SK-N-SH (cell line): ENCODE measurements at regions not wholly inside any gene's neighbourhood (a gene's known extent, or its start where the extent isn't known, plus 50 kb on each side); places are given as distances from the start of the nearest gene placed in this dataset.

ENCODE experiments used
- CTCF ChIA-PET: fragments of 300-600, 350-600 bp; formaldehyde crosslinking; extraction: SDS; loops from one replicate; lab custom pipeline; 2021; lab: Yijun Ruan, JAX
- POLR2A ChIA-PET: fragments of 350-600 bp; sonication (Branson Sonifier 250); formaldehyde crosslinking; extraction: SDS; loops from one replicate; lab custom pipeline; 2020; ENCODE audit warnings: antibody characterized with exemption, inconsistent platforms; lab: Yijun Ruan, JAX
- DNase-seq: peaks from one replicate; pipeline ENCODE4 v3.0.0; 2012
- H2AFZ ChIP-seq: fragments of 200-600 bp; sonication (generic); 2 replicates; pipeline ENCODE4 v1.8.1; 2016; ENCODE audit warnings: antibody characterized with exemption, mild to moderate bottlenecking, low read depth
- H3F3A ChIP-seq: fragments of 200-600 bp; sonication (generic); replicated peaks from 2 replicates; pipeline ENCODE3; 2016; ENCODE audit warnings: antibody characterized with exemption, mild to moderate bottlenecking; ENCODE audit not compliant: insufficient read depth
- H3K27ac ChIP-seq, 2 experiments: fragments of 200-500 bp in 1 of 2; fragments of 200-600 bp in 1 of 2; sonication (Bioruptor generic) in 1 of 2; sonication (generic), shearing (Covaris generic) in 1 of 2; 2 replicates each; pipeline versions ENCODE4 v1.5.1 to v1.6.1; 2014 to 2016; ENCODE audit warnings: low read depth in 2 of 2, inconsistent platforms in 1 of 2, low read length in 1 of 2, mild to moderate bottlenecking in 1 of 2, mixed read lengths in 1 of 2
- H3K27me3 ChIP-seq: fragments of 200-600 bp; sonication (generic), shearing (Covaris generic); 2 replicates; pipeline ENCODE4 v1.6.1; 2016; ENCODE audit warnings: mixed run types; ENCODE audit not compliant: insufficient read depth
- H3K36me3 ChIP-seq, 2 experiments: fragments of 200-500 bp in 1 of 2; fragments of 200-600 bp in 1 of 2; sonication (Bioruptor generic) in 1 of 2; sonication (generic) in 1 of 2; replicated peaks in 1 of 2; 2 replicates each; pipeline versions ENCODE3 to v1.5.1; 2014 to 2016; ENCODE audit warnings: low read length in 1 of 2, mild to moderate bottlenecking in 1 of 2; ENCODE audit not compliant: insufficient read depth in 2 of 2, control insufficient read depth in 1 of 2
- H3K4me1 ChIP-seq, 2 experiments: fragments of 200-500 bp in 1 of 2; fragments of 200-600 bp in 1 of 2; sonication (Bioruptor generic) in 1 of 2; sonication (generic), shearing (Covaris generic) in 1 of 2; 2 replicates each; pipeline versions ENCODE4 v1.5.1 to v1.6.1; 2014 to 2016; ENCODE audit warnings: low read depth in 1 of 2, low read length in 1 of 2, mixed run types in 1 of 2; ENCODE audit not compliant: insufficient read depth in 2 of 2, control insufficient read depth in 1 of 2
- H3K4me2 ChIP-seq: fragments of 200-600 bp; sonication (generic), shearing (Covaris generic); 2 replicates; pipeline ENCODE4 v1.6.1; 2017; ENCODE audit warnings: mixed run types
- H3K4me3 ChIP-seq, 2 experiments: fragments of 200-500 bp in 1 of 2; fragments of 200-600 bp in 1 of 2; sonication (Bioruptor generic) in 1 of 2; sonication (generic), shearing (Covaris generic) in 1 of 2; 2 replicates each; pipeline versions ENCODE4 v1.5.1 to v1.8.1; 2014 to 2016; ENCODE audit warnings: low read depth in 2 of 2, inconsistent platforms in 1 of 2, low read length in 1 of 2, mild to moderate bottlenecking in 1 of 2, mixed read lengths in 1 of 2, moderate library complexity in 1 of 2
- H3K79me2 ChIP-seq: fragments of 200-600 bp; sonication (generic); 2 replicates; pipeline ENCODE4 v1.8.1; 2017; ENCODE audit warnings: mild to moderate bottlenecking; ENCODE audit not compliant: insufficient read depth
- H3K9ac ChIP-seq: fragments of 200-600 bp; sonication (generic); 2 replicates; pipeline ENCODE4 v1.6.1; 2017; ENCODE audit warnings: mixed run types
- H3K9me2 ChIP-seq: fragments of 200-600 bp; sonication (generic); 2 replicates; pipeline ENCODE4 v1.6.1; 2017; ENCODE audit warnings: mixed run types
- H3K9me3 ChIP-seq: fragments of 200-600 bp; sonication (generic); 2 replicates; pipeline ENCODE4 v1.6.1; 2017; ENCODE audit warnings: mixed run types, mild to moderate bottlenecking, moderate library complexity
- H4K20me1 ChIP-seq: fragments of 200-600 bp; sonication (generic); 2 replicates; pipeline ENCODE4 v1.6.1; 2017; ENCODE audit warnings: mild to moderate bottlenecking, mixed run types; ENCODE audit not compliant: insufficient read depth
- CHD2 ChIP-seq: fragments of 150-350 bp; IDR thresholded peaks from 2 replicates; pipeline ENCODE4 v1.6.1; 2018; ENCODE audit warnings: low read length; ENCODE audit not compliant: partially characterized antibody
- CTCF ChIP-seq: fragments of 200-600 bp; sonication (generic); IDR thresholded peaks from 2 replicates; pipeline ENCODE4 v1.6.1; 2017; ENCODE audit warnings: antibody characterized with exemption, mild to moderate bottlenecking, moderate library complexity
- ELF1 ChIP-seq: IDR thresholded peaks from 2 replicates; pipeline ENCODE4 v1.4.0; 2012
- EZH2phosphoT487 ChIP-seq: fragments of 200-600 bp; sonication (generic); IDR thresholded peaks from 2 replicates; pipeline ENCODE4 v1.6.1; 2017; ENCODE audit warnings: low read depth, mixed run types, mild to moderate bottlenecking, antibody characterized with exemption, moderate library complexity, borderline replicate concordance
- GATA2 ChIP-seq: sonication (generic); formaldehyde crosslinking; IDR thresholded peaks from 2 replicates; pipeline ENCODE4 v1.5.0; 2020; ENCODE audit warnings: mild to moderate bottlenecking, missing genetic modification reagents
- MXI1 ChIP-seq: IDR thresholded peaks from 2 replicates; pipeline ENCODE4 v1.6.1; 2012; ENCODE audit warnings: mild to moderate bottlenecking, low read depth, low read length, improper control_type of control experiment
- NFIC ChIP-seq: IDR thresholded peaks from 2 replicates; pipeline ENCODE4 v1.4.0; 2012; ENCODE audit warnings: borderline replicate concordance
- USF1 ChIP-seq: IDR thresholded peaks from 2 replicates; pipeline ENCODE4 v1.4.0; 2012; ENCODE audit warnings: low read depth, borderline replicate concordance
- USF2 ChIP-seq: fragments of 150-350 bp; IDR thresholded peaks from 2 replicates; pipeline ENCODE4 v1.6.1; 2017; ENCODE audit warnings: antibody characterized with exemption, low read length, low read depth, borderline replicate concordance
- WGBS: methylation state at CpG from one replicate; pipeline ENCODE4 v1.1.6; 2017; ENCODE audit warnings: low lambda C conversion rate; 5-methylcytosine and 5-hydroxymethylcytosine counted together
- TF ChIP-seq, protein P1 (sequence below): fragments of 150-350 bp; IDR thresholded peaks from 2 replicates; pipeline ENCODE4 v1.6.1; 2016; ENCODE audit warnings: mild to moderate bottlenecking, low read depth, low read length

DNA sequence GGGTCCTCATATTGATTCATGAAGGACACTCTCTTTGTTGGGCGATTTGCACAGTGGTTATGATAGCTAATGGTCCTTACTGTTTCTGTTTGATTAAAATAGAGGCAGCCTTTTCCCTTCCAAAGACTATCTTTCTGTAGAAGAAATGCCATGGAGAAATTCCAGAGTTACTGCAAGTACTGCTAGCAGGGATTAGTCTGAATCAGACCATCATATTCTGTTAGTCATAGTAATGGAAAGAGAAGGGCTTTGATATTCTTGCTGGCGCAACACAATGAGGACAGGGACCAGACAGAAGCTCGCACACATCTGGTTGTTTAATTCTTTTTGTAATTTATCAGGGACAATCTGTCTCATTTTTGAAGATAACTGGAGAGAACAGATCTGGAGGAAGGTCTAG is 304.5 kb upstream of the FZD8 start:
- Histone ChIP-seq H3K4me1 (no peaks in the 10 kb centered on the region), H3K36me3 (no peaks in the 10 kb centered on the region), H3K79me2 (no peaks in the 10 kb centered on the region), H3K9ac (no peak overlapping the region), H3K4me3 (no peak overlapping the region), H2AFZ (no peak overlapping the region), H3K9me2 (no peaks in the 10 kb centered on the region), H3F3A (no peaks in the 10 kb centered on the region), H3K27ac (no peak overlapping the region), H3K9me3 (no peaks in the 10 kb centered on the region), H3K4me2 (no peak overlapping the region), H3K27me3 (no peaks in the 10 kb centered on the region), H4K20me1 (no peaks in the 10 kb centered on the region)
- CTCF ChIA-PET = interaction anchor here (0.6 kb wide), 1 partner anchor 72 kb away, joined by 4 read pairs; no protein-coding TSS in a partner anchor
- 53% methylated on average over 3 of the region's 3 CpGs for WGBS
- DNase-seq = no peak
- POLR2A ChIA-PET = no interaction called here
- TF ChIP-seq ELF1 = no peak

GRCh38 chr10:35942057-35942456 is 300.0 kb upstream of the FZD8 start:
- ChIA-PET POLR2A (no interaction called here), CTCF (no interaction called here)
- no peak overlapping the region for H3K4me2 ChIP-seq
- H3K27me3 ChIP-seq = no peaks in the 10 kb centered on the region
- H3K4me3 ChIP-seq = no peak overlapping the region
- no peaks in the 10 kb centered on the region for H4K20me1 ChIP-seq
- H3K36me3 ChIP-seq = no peaks in the 10 kb centered on the region
- H3F3A ChIP-seq = no peaks in the 10 kb centered on the region
- no peak for DNase-seq
- H3K9ac ChIP-seq = no peak overlapping the region
- WGBS = 86% methylated on average over 2 of the region's 3 CpGs
- no peaks in the 10 kb centered on the region; a peak in 1 of 4 replicates for H3K4me1 ChIP-seq
- no peaks in the 10 kb centered on the region for H3K9me3 ChIP-seq
- no peaks in the 10 kb centered on the region for H3K9me2 ChIP-seq
- no peaks in the 10 kb centered on the region for H3K79me2 ChIP-seq
- TF ChIP-seq EZH2phosphoT487 (no peak), USF1 (no peak), USF2 (no peak), CHD2 (no peak), CTCF (no peak), MXI1 (no peak), NFIC (no peak), GATA2 (CRISPR knock-in tag) (no peak)
- TF ChIP-seq, protein P1, sequence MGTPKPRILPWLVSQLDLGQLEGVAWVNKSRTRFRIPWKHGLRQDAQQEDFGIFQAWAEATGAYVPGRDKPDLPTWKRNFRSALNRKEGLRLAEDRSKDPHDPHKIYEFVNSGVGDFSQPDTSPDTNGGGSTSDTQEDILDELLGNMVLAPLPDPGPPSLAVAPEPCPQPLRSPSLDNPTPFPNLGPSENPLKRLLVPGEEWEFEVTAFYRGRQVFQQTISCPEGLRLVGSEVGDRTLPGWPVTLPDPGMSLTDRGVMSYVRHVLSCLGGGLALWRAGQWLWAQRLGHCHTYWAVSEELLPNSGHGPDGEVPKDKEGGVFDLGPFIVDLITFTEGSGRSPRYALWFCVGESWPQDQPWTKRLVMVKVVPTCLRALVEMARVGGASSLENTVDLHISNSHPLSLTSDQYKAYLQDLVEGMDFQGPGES = no peak
- no peak overlapping the region for H2AFZ ChIP-seq
- no peak overlapping the region for H3K27ac ChIP-seq
